AG04450 (cell line): ENCODE measurements at regions not wholly inside any gene's neighbourhood (a gene's known extent, or its start where the extent isn't known, plus 50 kb on each side); places are given as distances from the start of the nearest gene placed in this dataset.

Experiments
- CTCF ChIA-PET: fragments of 300-600, 350-600 bp; formaldehyde crosslinking; extraction: SDS; loops from one replicate; lab custom pipeline; 2022; ENCODE audit warnings: antibody characterized with exemption, inconsistent platforms; lab: Charles Lee
- POLR2A ChIA-PET: fragments of 350-600 bp; formaldehyde crosslinking; extraction: SDS; loops from one replicate; lab custom pipeline; 2021; ENCODE audit warnings: antibody characterized with exemption, inconsistent platforms; lab: Yijun Ruan, JAX
- DNase-seq: peaks from one replicate; pipeline ENCODE4 v3.0.0-alpha.2; 2011; ENCODE audit warnings: low read depth, low spot score
- H3K27ac ChIP-seq: one replicate; pipeline ENCODE4 v1.5.1; 2012; ENCODE audit warnings: low read depth, low read length, control low read depth
- H3K27me3 ChIP-seq: one replicate; pipeline ENCODE4 v1.6.0; 2012; ENCODE audit warnings: low read length; ENCODE audit not compliant: control insufficient read depth, insufficient read depth
- H3K4me3 ChIP-seq: 2 replicates; pipeline ENCODE4 v1.5.1; 2011; ENCODE audit warnings: mild to moderate bottlenecking, low read depth, low read length, control low read depth
- H3K9me3 ChIP-seq: 2 replicates; pipeline ENCODE4 v1.5.1; 2012; ENCODE audit warnings: low read length; ENCODE audit not compliant: control insufficient read depth, insufficient read depth
- TF ChIP-seq, protein P1 (sequence below): IDR thresholded peaks from 2 replicates; pipeline ENCODE4 v1.5.1; 2011; ENCODE audit warnings: low read depth, low read length, control low read depth, inconsistent platforms

DNA sequence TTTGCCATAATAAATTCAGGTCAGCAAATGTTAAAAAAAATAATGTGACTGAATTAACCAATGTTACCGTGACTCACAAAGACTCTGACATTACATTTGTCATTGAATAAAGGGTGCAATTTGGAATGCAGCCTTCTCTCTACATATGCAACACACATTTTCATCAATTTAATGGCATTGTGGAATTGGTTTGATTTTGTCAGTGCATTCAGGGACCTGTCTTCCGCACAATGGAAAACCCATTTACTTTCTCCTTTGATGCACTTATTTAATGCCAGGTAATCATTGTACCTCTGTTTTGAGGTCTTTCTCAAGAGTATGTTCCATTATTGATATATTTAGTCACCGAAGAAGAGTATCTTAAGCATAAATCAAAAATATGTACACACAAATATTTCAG is 1099.3 kb downstream of the SOCS6 start:
- DNase-seq: no peak
- Histone ChIP-seq H3K9me3 (no peaks in the 10 kb centered on the region), H3K4me3 (no peak overlapping the region), H3K27me3 (no peaks in the 10 kb centered on the region), H3K27ac (no peak overlapping the region)
- CTCF ChIA-PET: no interaction called here
- TF ChIP-seq, protein P1, sequence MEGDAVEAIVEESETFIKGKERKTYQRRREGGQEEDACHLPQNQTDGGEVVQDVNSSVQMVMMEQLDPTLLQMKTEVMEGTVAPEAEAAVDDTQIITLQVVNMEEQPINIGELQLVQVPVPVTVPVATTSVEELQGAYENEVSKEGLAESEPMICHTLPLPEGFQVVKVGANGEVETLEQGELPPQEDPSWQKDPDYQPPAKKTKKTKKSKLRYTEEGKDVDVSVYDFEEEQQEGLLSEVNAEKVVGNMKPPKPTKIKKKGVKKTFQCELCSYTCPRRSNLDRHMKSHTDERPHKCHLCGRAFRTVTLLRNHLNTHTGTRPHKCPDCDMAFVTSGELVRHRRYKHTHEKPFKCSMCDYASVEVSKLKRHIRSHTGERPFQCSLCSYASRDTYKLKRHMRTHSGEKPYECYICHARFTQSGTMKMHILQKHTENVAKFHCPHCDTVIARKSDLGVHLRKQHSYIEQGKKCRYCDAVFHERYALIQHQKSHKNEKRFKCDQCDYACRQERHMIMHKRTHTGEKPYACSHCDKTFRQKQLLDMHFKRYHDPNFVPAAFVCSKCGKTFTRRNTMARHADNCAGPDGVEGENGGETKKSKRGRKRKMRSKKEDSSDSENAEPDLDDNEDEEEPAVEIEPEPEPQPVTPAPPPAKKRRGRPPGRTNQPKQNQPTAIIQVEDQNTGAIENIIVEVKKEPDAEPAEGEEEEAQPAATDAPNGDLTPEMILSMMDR: no peak
- POLR2A ChIA-PET: no interaction called here

GRCh38 chr18:71374294-71375000 is 1085.6 kb downstream of the SOCS6 start:
- POLR2A ChIA-PET: no interaction called here
- no peaks in the 10 kb centered on the region for H3K9me3 ChIP-seq
- no peak overlapping the region for H3K4me3 ChIP-seq
- DNase-seq: no peak
- no peak overlapping the region for H3K27ac ChIP-seq
- TF ChIP-seq, protein P1: no peak
- CTCF ChIA-PET: no interaction called here
- no peaks in the 10 kb centered on the region for H3K27me3 ChIP-seq

GRCh38 chr18:71371951-71372605 is 1083.2 kb downstream of the SOCS6 start:
- ChIA-PET POLR2A (no interaction called here), CTCF (no interaction called here)
- TF ChIP-seq, protein P1: no peak
- Histone ChIP-seq H3K4me3 (no peak overlapping the region), H3K27ac (no peak overlapping the region), H3K9me3 (peaks cover 1% of the 10 kb centered on the region; the same call in 1 of the 2 replicates), H3K27me3 (no peaks in the 10 kb centered on the region)
- no peak for DNase-seq

DNA sequence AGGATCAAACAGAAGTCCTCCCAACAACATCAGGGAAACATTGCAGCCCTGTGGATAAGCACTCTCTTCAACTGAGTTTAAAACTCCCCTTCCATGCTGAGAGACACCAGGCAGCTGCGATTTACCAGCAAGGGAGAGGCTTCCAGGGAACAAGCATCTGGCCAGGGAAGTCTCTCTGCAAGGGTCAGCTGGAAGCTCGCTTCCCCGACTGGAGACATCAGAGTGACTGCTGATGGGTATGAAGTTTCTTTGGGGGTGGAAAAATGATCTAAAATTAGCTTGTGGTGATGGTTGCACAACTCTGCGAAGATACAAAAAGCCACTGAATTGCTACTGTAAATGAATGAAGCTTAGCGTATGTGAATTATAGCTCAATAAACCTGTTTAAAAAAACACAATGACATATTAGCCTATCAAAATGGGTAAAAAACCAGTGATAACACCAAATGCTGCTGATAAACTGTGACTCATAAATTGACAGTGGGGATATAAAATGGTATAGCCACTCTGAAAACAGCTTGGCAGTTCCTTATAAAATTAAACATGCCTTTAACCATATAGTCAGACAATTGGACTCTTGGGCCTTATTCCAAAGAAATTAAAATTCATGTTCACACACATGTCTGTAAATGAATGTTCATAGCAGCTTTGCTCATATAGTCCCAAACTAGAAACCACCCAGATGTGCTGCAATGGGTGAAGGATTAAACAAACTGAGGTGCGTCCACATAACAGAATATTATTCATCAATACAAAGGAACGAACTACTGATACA is 1082.0 kb downstream of the SOCS6 start:
- Histone ChIP-seq H3K27me3 (no peaks in the 10 kb centered on the region), H3K27ac (no peak overlapping the region), H3K9me3 (peaks cover 6% of the 10 kb centered on the region; the same call in 1 of the 2 replicates), H3K4me3 (no peak overlapping the region)
- no peak for DNase-seq
- TF ChIP-seq, protein P1: no peak
- ChIA-PET CTCF (interaction anchor here (1.1 kb wide), 1 partner anchor 438 kb away, joined by 3 read pairs; no protein-coding TSS in a partner anchor), POLR2A (no interaction called here)
